OCI-LY7 (cell line): ENCODE measurements at regions not wholly inside any gene's neighbourhood (a gene's known extent, or its start where the extent isn't known, plus 50 kb on each side); places are given as distances from the start of the nearest gene placed in this dataset.

Experiments
- BruUV-seq: library from RNA; stranded (reverse); fragments of 400-500 nt; replicated peaks from 2 replicates; lab custom pipeline; 2021; lab: Mats Ljungman, UMichigan
- CTCF ChIA-PET: fragments of 300-600 bp; sonication (Branson Sonifier 250); formaldehyde crosslinking; loops from one replicate; lab custom pipeline; 2022; ENCODE audit warnings: antibody characterized with exemption; ENCODE audit not compliant: unreplicated experiment; lab: Charles Lee
- POLR2A ChIA-PET: fragments of 300-600 bp; sonication (Branson Sonifier 250); formaldehyde crosslinking; loops from one replicate; lab custom pipeline; 2022; ENCODE audit warnings: antibody characterized with exemption; lab: Charles Lee
- DNase-seq: peaks from one replicate; pipeline ENCODE4 v3.0.0-alpha.2; 2015; ENCODE audit warnings: low spot score
- H2AFZ ChIP-seq: fragments of 200-600 bp; sonication (generic), shearing (Covaris generic); 2 replicates; pipeline ENCODE4 v1.6.1; 2014; ENCODE audit warnings: mild to moderate bottlenecking, antibody characterized with exemption, low read length, moderate library complexity
- H3K27ac ChIP-seq: fragments of 200-600 bp; sonication (generic); 2 replicates; pipeline ENCODE4 v1.5.1; 2014; ENCODE audit warnings: mixed run types, low read depth, mild to moderate bottlenecking, moderate library complexity, low read length, inconsistent platforms; ENCODE audit not compliant: poor library complexity, severe bottlenecking
- H3K36me3 ChIP-seq: fragments of 200-600 bp; sonication (generic); 2 replicates; pipeline ENCODE4 v1.6.1; 2014; ENCODE audit warnings: mild to moderate bottlenecking, antibody characterized with exemption, low read length, moderate library complexity, mixed read lengths; ENCODE audit not compliant: insufficient read depth
- H3K4me1 ChIP-seq: fragments of 200-600 bp; sonication (generic); 2 replicates; pipeline ENCODE4 v1.5.1; 2014; ENCODE audit warnings: mild to moderate bottlenecking, low read length; ENCODE audit not compliant: insufficient read depth, poor library complexity, severe bottlenecking
- H3K4me2 ChIP-seq: fragments of 200-600 bp; sonication (generic); 2 replicates; pipeline ENCODE4 v1.6.1; 2014; ENCODE audit warnings: mild to moderate bottlenecking, low read length
- H3K4me3 ChIP-seq: fragments of 200-600 bp; sonication (generic); 2 replicates; pipeline ENCODE4 v1.5.1; 2014; ENCODE audit warnings: mild to moderate bottlenecking, low read depth, low read length; ENCODE audit not compliant: poor library complexity, severe bottlenecking
- H3K79me2 ChIP-seq: fragments of 200-600 bp; sonication (generic); 2 replicates; pipeline ENCODE4 v1.6.1; 2016; ENCODE audit warnings: low read depth, mild to moderate bottlenecking, low read length, moderate library complexity, mixed read lengths; ENCODE audit not compliant: insufficient read depth
- H3K9me2 ChIP-seq: fragments of 200-600 bp; sonication (generic); 2 replicates; pipeline ENCODE4 v1.6.1; 2016; ENCODE audit warnings: mild to moderate bottlenecking, low read length, mixed read lengths; ENCODE audit not compliant: insufficient read depth
- H3K9me3 ChIP-seq: fragments of 200-600 bp; sonication (generic); 2 replicates; pipeline ENCODE4 v1.6.1; 2014; ENCODE audit warnings: mild to moderate bottlenecking, mixed run types, low read length, mixed read lengths
- H4K20me1 ChIP-seq: fragments of 200-600 bp; sonication (generic); 2 replicates; pipeline ENCODE4 v1.6.1; 2014; ENCODE audit warnings: mild to moderate bottlenecking, antibody characterized with exemption, low read length, moderate library complexity, mixed read lengths; ENCODE audit not compliant: insufficient read depth
- EZH2phosphoT487 ChIP-seq: fragments of 200-600 bp; sonication (generic); IDR thresholded peaks from 2 replicates; pipeline ENCODE4 v1.6.1; 2018; ENCODE audit warnings: low read depth, borderline replicate concordance, mild to moderate bottlenecking, mixed run types, antibody characterized with exemption, low read length, moderate library complexity, mixed read lengths
- intact Hi-C: fragments of 100-400 bp; cut with micrococcal nuclease; formaldehyde crosslinking; loops from one replicate; pipeline ENCODE4 v1.10.0; 2022; ENCODE audit not compliant: unreplicated experiment
- TF ChIP-seq, protein P1 (sequence below): fragments of 200-600 bp; sonication (generic); conservative IDR thresholded peaks from 2 replicates; pipeline ENCODE4 v1.5.1; 2014; ENCODE audit warnings: mild to moderate bottlenecking, antibody characterized with exemption, low read length, moderate library complexity, mixed read lengths

GRCh38 chr18:49682173-49682802 lies 120.4 kb downstream of the LIPG start:
- BruUV-seq, result no TSS peak
- intact Hi-C loops, result no loop called here
- no peak for DNase-seq
- no peak overlapping the region for H2AFZ ChIP-seq
- H3K79me2 ChIP-seq, result no peaks in the 10 kb centered on the region
- H3K27ac ChIP-seq, result no peak overlapping the region
- H3K4me1 ChIP-seq, result no peaks in the 10 kb centered on the region
- no peaks in the 10 kb centered on the region for H4K20me1 ChIP-seq
- no peaks in the 10 kb centered on the region for H3K9me3 ChIP-seq
- CTCF ChIA-PET, result no interaction called here
- TF ChIP-seq, protein P1, sequence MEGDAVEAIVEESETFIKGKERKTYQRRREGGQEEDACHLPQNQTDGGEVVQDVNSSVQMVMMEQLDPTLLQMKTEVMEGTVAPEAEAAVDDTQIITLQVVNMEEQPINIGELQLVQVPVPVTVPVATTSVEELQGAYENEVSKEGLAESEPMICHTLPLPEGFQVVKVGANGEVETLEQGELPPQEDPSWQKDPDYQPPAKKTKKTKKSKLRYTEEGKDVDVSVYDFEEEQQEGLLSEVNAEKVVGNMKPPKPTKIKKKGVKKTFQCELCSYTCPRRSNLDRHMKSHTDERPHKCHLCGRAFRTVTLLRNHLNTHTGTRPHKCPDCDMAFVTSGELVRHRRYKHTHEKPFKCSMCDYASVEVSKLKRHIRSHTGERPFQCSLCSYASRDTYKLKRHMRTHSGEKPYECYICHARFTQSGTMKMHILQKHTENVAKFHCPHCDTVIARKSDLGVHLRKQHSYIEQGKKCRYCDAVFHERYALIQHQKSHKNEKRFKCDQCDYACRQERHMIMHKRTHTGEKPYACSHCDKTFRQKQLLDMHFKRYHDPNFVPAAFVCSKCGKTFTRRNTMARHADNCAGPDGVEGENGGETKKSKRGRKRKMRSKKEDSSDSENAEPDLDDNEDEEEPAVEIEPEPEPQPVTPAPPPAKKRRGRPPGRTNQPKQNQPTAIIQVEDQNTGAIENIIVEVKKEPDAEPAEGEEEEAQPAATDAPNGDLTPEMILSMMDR, result no peak
- H3K4me3 ChIP-seq, result no peak overlapping the region
- H3K4me2 ChIP-seq, result no peak overlapping the region
- no peaks in the 10 kb centered on the region for H3K9me2 ChIP-seq
- POLR2A ChIA-PET, result no interaction called here
- H3K36me3 ChIP-seq, result no peaks in the 10 kb centered on the region

- Histone ChIP-seq H4K20me1 (no peaks in the 10 kb centered on the region), H3K4me3 (no peak overlapping the region), H2AFZ (no peak overlapping the region), H3K9me2 (no peaks in the 10 kb centered on the region), H3K4me2 (no peak overlapping the region), H3K27ac (no peak overlapping the region), H3K4me1 (no peaks in the 10 kb centered on the region), H3K79me2 (no peaks in the 10 kb centered on the region), H3K36me3 (no peaks in the 10 kb centered on the region), H3K9me3 (no peaks in the 10 kb centered on the region)
- intact Hi-C loops, result no loop called here
- ChIA-PET CTCF (no interaction called here), POLR2A (no interaction called here)
- TF ChIP-seq, protein P1, result no peak
- no peak for TF ChIP-seq EZH2phosphoT487
- no TSS peak for BruUV-seq
- DNase-seq, result no peak
Observed at GRCh38 chr18:49681387-49681786, 119.5 kb downstream of the LIPG start.

GRCh38 chr18:49678440-49678839 lies 116.6 kb downstream of the LIPG start:
- no TSS peak for BruUV-seq
- no peak for DNase-seq
- ChIA-PET CTCF (no interaction called here), POLR2A (no interaction called here)
- Histone ChIP-seq H3K9me3 (no peaks in the 10 kb centered on the region), H3K79me2 (no peaks in the 10 kb centered on the region), H3K9me2 (no peaks in the 10 kb centered on the region), H3K4me1 (no peaks in the 10 kb centered on the region), H2AFZ (no peak overlapping the region), H3K27ac (no peak overlapping the region), H3K4me3 (no peak overlapping the region), H3K4me2 (no peak overlapping the region), H4K20me1 (no peaks in the 10 kb centered on the region), H3K36me3 (no peaks in the 10 kb centered on the region)
- TF ChIP-seq, protein P1, result no peak
- TF ChIP-seq EZH2phosphoT487, result no peak
- intact Hi-C loops, result no loop called here
